H1 (cell line): ENCODE measurements at regions not wholly inside any gene's neighbourhood (a gene's known extent, or its start where the extent isn't known, plus 50 kb on each side); places are given as distances from the start of the nearest gene placed in this dataset.

ENCODE experiments used
- CTCF ChIA-PET: fragments of 300-600 bp; sonication (Branson Sonifier 250); formaldehyde crosslinking; loops from one replicate; lab custom pipeline; 2021; ENCODE audit not compliant: partially characterized antibody; lab: Charles Lee
- POLR2A ChIA-PET: fragments of 300-600 bp; sonication (Branson Sonifier 250); formaldehyde crosslinking; loops from one replicate; lab custom pipeline; 2021; ENCODE audit warnings: inconsistent platforms; ENCODE audit not compliant: partially characterized antibody; lab: Charles Lee
- DNase-seq, 2 experiments: peaks; one replicate each; pipeline versions ENCODE4 v3.0.0 to v3.0.0-alpha.2; 2010 to 2022; ENCODE audit warnings: low spot score in 2 of 2, low read depth in 1 of 2, mixed read lengths in 1 of 2
- FAIRE-seq: peaks from 2 replicates; lab custom pipeline; 2011; peaks lifted over from hg19 to GRCh38; lab: Jason Lieb, UNC
- H2AFZ ChIP-seq: 2 replicates; pipeline ENCODE4 v1.8.1; 2012; ENCODE audit warnings: low read length, inconsistent platforms
- H2AK5ac ChIP-seq: 2 replicates; pipeline ENCODE4 v1.6.1; 2013; ENCODE audit warnings: low read depth, low read length
- H2BK120ac ChIP-seq: replicated peaks from 2 replicates; pipeline ENCODE3; 2013; ENCODE audit warnings: low read depth, low read length, inconsistent platforms
- H2BK12ac ChIP-seq: 2 replicates; pipeline ENCODE4 v1.6.1; 2013; ENCODE audit warnings: low read depth, low read length
- H2BK15ac ChIP-seq: 2 replicates; pipeline ENCODE4 v1.6.1; 2013; ENCODE audit warnings: low read length
- H2BK20ac ChIP-seq: 2 replicates; pipeline ENCODE4 v1.6.1; 2013; ENCODE audit warnings: low read length
- H2BK5ac ChIP-seq: 2 replicates; pipeline ENCODE4 v1.6.1; 2013; ENCODE audit warnings: low read depth, low read length
- H3K14ac ChIP-seq: 2 replicates; pipeline ENCODE4 v1.6.1; 2013; ENCODE audit warnings: inconsistent platforms; ENCODE audit not compliant: insufficient read length
- H3K18ac ChIP-seq: 2 replicates; pipeline ENCODE4 v1.6.1; 2013; ENCODE audit warnings: low read length; ENCODE audit errors: extremely low read depth
- H3K23ac ChIP-seq: 2 replicates; pipeline ENCODE4 v1.6.1; 2013; ENCODE audit warnings: inconsistent platforms; ENCODE audit not compliant: insufficient read length
- H3K23me2 ChIP-seq: 2 replicates; pipeline ENCODE4 v1.6.1; 2013; ENCODE audit warnings: low read depth, low read length
- H3K27ac ChIP-seq: 2 replicates; pipeline ENCODE4 v1.6.1; 2011; ENCODE audit warnings: low read depth, low read length, inconsistent platforms
- H3K27me3 ChIP-seq, 4 experiments: replicated peaks in 1 of 4; 1 replicate in 1 of 4; 2 replicates in 3 of 4; pipeline versions ENCODE4 v1.6.1 to v1.8.1; 2011 to 2013; ENCODE audit warnings: low read length in 3 of 4, mild to moderate bottlenecking in 3 of 4, inconsistent platforms in 2 of 4, mixed read lengths in 2 of 4, moderate library complexity in 1 of 4; ENCODE audit not compliant: control insufficient read depth in 3 of 4, insufficient read depth in 3 of 4; ENCODE audit errors: extremely low read depth in 1 of 4
- H3K36me3 ChIP-seq, 4 experiments: 2 replicates each; pipeline versions ENCODE4 v1.6.1 to v1.8.1; 2011 to 2013; ENCODE audit warnings: mild to moderate bottlenecking in 4 of 4, low read length in 3 of 4, moderate library complexity in 2 of 4, control low read depth in 1 of 4, inconsistent platforms in 1 of 4; ENCODE audit not compliant: insufficient read depth in 4 of 4, control insufficient read depth in 2 of 4
- H3K4ac ChIP-seq: replicated peaks from 2 replicates; pipeline ENCODE3; 2013; ENCODE audit warnings: low read length, low read depth, mixed read lengths, inconsistent platforms; ENCODE audit not compliant: insufficient read length
- H3K4me1 ChIP-seq, 4 experiments: replicated peaks in 1 of 4; 1 replicate in 1 of 4; 2 replicates in 3 of 4; pipeline versions ENCODE4 v1.6.1 to v1.8.1; 2011 to 2013; ENCODE audit warnings: low read length in 3 of 4, inconsistent platforms in 2 of 4, mixed read lengths in 1 of 4; ENCODE audit not compliant: insufficient read depth in 4 of 4, control insufficient read depth in 3 of 4
- H3K4me2 ChIP-seq, 2 experiments: 2 replicates each; pipeline versions ENCODE4 v1.6.1 to v1.8.1; 2011 to 2013; ENCODE audit warnings: low read depth in 2 of 2, low read length in 2 of 2, control low read depth in 1 of 2, inconsistent platforms in 1 of 2, mild to moderate bottlenecking in 1 of 2; ENCODE audit not compliant: insufficient read depth in 1 of 2
- H3K4me3 ChIP-seq, 4 experiments: fragments of 200-600, 300-600 bp in 1 of 4; sonication (generic), shearing (Covaris generic), sonication (Bioruptor Twin) in 1 of 4; 2 replicates each; pipeline versions ENCODE4 v1.5.1 to v1.8.1; 2011 to 2016; ENCODE audit warnings: low read length in 4 of 4, low read depth in 3 of 4, control low read depth in 2 of 4, inconsistent platforms in 2 of 4, mild to moderate bottlenecking in 2 of 4, mixed read lengths in 1 of 4, moderate library complexity in 1 of 4; ENCODE audit not compliant: insufficient read depth in 2 of 4; ENCODE audit errors: extremely low read depth in 1 of 4
- H3K56ac ChIP-seq: replicated peaks from 2 replicates; pipeline ENCODE3; 2013; ENCODE audit warnings: low read depth, mild to moderate bottlenecking, mixed read lengths, low read length, inconsistent platforms; ENCODE audit not compliant: insufficient read length
- H3K79me1 ChIP-seq: 2 replicates; pipeline ENCODE4 v1.6.1; 2013; ENCODE audit warnings: low read depth, low read length, control low read depth
- H3K79me2 ChIP-seq, 2 experiments: 2 replicates each; pipeline versions ENCODE4 v1.6.1 to v1.8.1; 2012 to 2013; ENCODE audit warnings: low read length in 2 of 2, mild to moderate bottlenecking in 2 of 2, inconsistent platforms in 1 of 2; ENCODE audit not compliant: insufficient read depth in 2 of 2, control insufficient read depth in 1 of 2
- H3K9ac ChIP-seq, 4 experiments: replicated peaks in 1 of 4; 1 replicate in 1 of 4; 2 replicates in 3 of 4; pipeline versions ENCODE4 v1.6.1 to v1.8.1; 2011 to 2013; ENCODE audit warnings: low read depth in 3 of 4, low read length in 3 of 4, control low read depth in 2 of 4, mild to moderate bottlenecking in 2 of 4, moderate library complexity in 2 of 4, inconsistent platforms in 1 of 4; ENCODE audit errors: extremely low read depth in 1 of 4
- H3K9me3 ChIP-seq, 2 experiments: 2 replicates each; pipeline versions ENCODE4 v1.6.1 to v1.8.1; 2012 to 2013; ENCODE audit warnings: mild to moderate bottlenecking in 2 of 2, moderate library complexity in 2 of 2, control low read depth in 1 of 2, inconsistent platforms in 1 of 2, low read depth in 1 of 2, low read length in 1 of 2, mixed read lengths in 1 of 2; ENCODE audit not compliant: insufficient read depth in 2 of 2
- H4K20me1 ChIP-seq, 2 experiments: replicated peaks in 1 of 2; 2 replicates each; pipeline versions ENCODE3 to v1.8.1; 2011 to 2013; ENCODE audit warnings: inconsistent platforms in 2 of 2, low read length in 2 of 2, mild to moderate bottlenecking in 1 of 2; ENCODE audit not compliant: insufficient read depth in 2 of 2, control insufficient read depth in 1 of 2
- H4K5ac ChIP-seq: 2 replicates; pipeline ENCODE4 v1.6.1; 2013; ENCODE audit warnings: low read length, low read depth, mixed read lengths, inconsistent platforms; ENCODE audit not compliant: insufficient read length
- H4K8ac ChIP-seq: 2 replicates; pipeline ENCODE4 v1.8.0; 2013; ENCODE audit warnings: mild to moderate bottlenecking, moderate library complexity, low read length, inconsistent platforms; ENCODE audit not compliant: insufficient read depth; ENCODE audit errors: extremely low read depth
- H4K91ac ChIP-seq: replicated peaks from 2 replicates; pipeline ENCODE3; 2013; ENCODE audit warnings: low read length, mixed read lengths, inconsistent platforms; ENCODE audit not compliant: insufficient read length
- EP300 ChIP-seq, 2 experiments: IDR thresholded peaks; 1 replicate in 1 of 2; 2 replicates in 1 of 2; pipeline ENCODE4 v1.6.1; 2011 to 2012; ENCODE audit warnings: low read depth in 2 of 2, low read length in 2 of 2, mild to moderate bottlenecking in 2 of 2, borderline replicate concordance in 1 of 2, inconsistent platforms in 1 of 2, moderate library complexity in 1 of 2
- EZH2 ChIP-seq: fragments of 200-600 bp; sonication (generic); IDR thresholded peaks from 2 replicates; pipeline ENCODE4 v1.7.1; 2012; ENCODE audit warnings: low read depth, mild to moderate bottlenecking, moderate library complexity, low read length, inconsistent platforms; ENCODE audit not compliant: severe bottlenecking
- KDM4A ChIP-seq: IDR thresholded peaks from one replicate; pipeline ENCODE4 v1.7.1; 2012; ENCODE audit warnings: low read depth, mild to moderate bottlenecking, moderate library complexity, low read length, inconsistent platforms; ENCODE audit not compliant: severe bottlenecking
- RAD21 ChIP-seq, 2 experiments: IDR thresholded peaks in 1 of 2; conservative IDR thresholded peaks in 1 of 2; 2 replicates each; pipeline ENCODE4 v1.6.1; 2011; ENCODE audit warnings: low read depth in 2 of 2, low read length in 2 of 2, improper control_type of control experiment in 1 of 2, inconsistent platforms in 1 of 2, mild to moderate bottlenecking in 1 of 2, moderate library complexity in 1 of 2
- SIN3A ChIP-seq, 2 experiments: IDR thresholded peaks in 1 of 2; conservative IDR thresholded peaks in 1 of 2; 2 replicates each; pipeline ENCODE4 v1.6.1; 2011 to 2012; ENCODE audit warnings: low read length in 2 of 2, improper control_type of control experiment in 1 of 2, low read depth in 1 of 2, mild to moderate bottlenecking in 1 of 2
- SIRT6 ChIP-seq: IDR thresholded peaks from one replicate; pipeline ENCODE4 v1.7.1; 2012; ENCODE audit warnings: low read length, inconsistent platforms
- SP1 ChIP-seq: IDR thresholded peaks from 2 replicates; pipeline ENCODE4 v1.6.1; 2011; ENCODE audit warnings: low read depth, low read length
- SP4 ChIP-seq: IDR thresholded peaks from 2 replicates; pipeline ENCODE4 v1.6.1; 2012; ENCODE audit warnings: low read length, inconsistent platforms
- SRF ChIP-seq: IDR thresholded peaks from 2 replicates; pipeline ENCODE4 v1.6.1; 2011; ENCODE audit warnings: mild to moderate bottlenecking, low read depth, low read length, moderate library complexity
- WGBS, 2 experiments: shearing (Covaris generic) in 1 of 2; methylation state at CpG; one replicate each; pipeline versions ENCODE4 v1.1.6 to v1.1.7; 2013 to 2015; ENCODE audit warnings: low lambda C conversion rate in 2 of 2, mixed read lengths in 2 of 2, inconsistent platforms in 1 of 2, low coverage in 1 of 2, missing lambda C conversion rate in 1 of 2; ENCODE audit not compliant: insufficient replicate concordance in 2 of 2, insufficient coverage in 1 of 2, insufficient read length in 1 of 2; ENCODE audit errors: extremely low coverage in 1 of 2, missing lambda C conversion rate in 1 of 2; 5-methylcytosine and 5-hydroxymethylcytosine counted together
- TF ChIP-seq, protein P1 (sequence below): IDR thresholded peaks from 2 replicates; pipeline ENCODE4 v1.6.1; 2012; ENCODE audit warnings: low read length, inconsistent platforms

DNA sequence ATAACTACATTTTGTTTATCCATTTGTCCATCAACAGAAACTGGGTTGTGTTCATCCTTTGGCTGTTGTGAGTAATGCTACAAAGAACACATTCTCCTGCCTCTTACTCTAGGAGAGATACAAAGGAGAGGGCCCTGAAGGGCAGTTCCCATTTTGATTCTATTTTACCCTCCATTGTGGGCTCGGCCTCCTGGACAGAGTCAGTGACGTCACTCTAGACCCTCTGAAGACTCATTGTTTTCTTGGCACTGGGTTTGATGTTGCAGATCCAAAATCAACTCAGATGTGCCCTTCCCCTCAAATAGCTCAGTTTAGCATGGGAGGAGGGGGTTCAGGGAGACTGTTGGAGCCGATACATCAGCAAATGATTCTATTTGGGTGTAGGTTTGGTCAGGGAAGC is 280.9 kb downstream of the UTP18 start:
- Histone ChIP-seq H3K18ac (no peak overlapping the region), H4K8ac (no peak overlapping the region), H3K23ac (no peak overlapping the region), H4K91ac (no peak overlapping the region), H3K36me3 (no peaks in the 10 kb centered on the region), H2BK20ac (no peak overlapping the region), H3K79me1 (no peaks in the 10 kb centered on the region), H2BK120ac (no peak overlapping the region), H4K20me1 (no peaks in the 10 kb centered on the region), H4K5ac (no peak overlapping the region), H2BK5ac (no peak overlapping the region), H3K23me2 (no peaks in the 10 kb centered on the region), H2AFZ (peak overlapping the region; percentile 33; the same call in 1 of the 2 replicates), H3K27me3 (no peaks in the 10 kb centered on the region), H3K9ac (no peak overlapping the region), H3K4me3 (no peak overlapping the region), H3K4ac (no peak overlapping the region), H2AK5ac (no peak overlapping the region), H3K4me2 (no peak overlapping the region), H3K9me3 (no peaks in the 10 kb centered on the region), H3K27ac (no peak overlapping the region), H3K4me1 (no peaks in the 10 kb centered on the region), H2BK12ac (no peak overlapping the region), H3K79me2 (no peaks in the 10 kb centered on the region), H3K14ac (no peak overlapping the region), H2BK15ac (no peak overlapping the region), H3K56ac (no peak overlapping the region)
- FAIRE-seq (no peak), DNase-seq (no peak)
- POLR2A ChIA-PET: no interaction called here
- CTCF ChIA-PET: interaction anchor here (1.1 to 2.1 kb wide), 5 partner anchors 9 to 242 kb away, joined by 3 to 6 read pairs (median 5); no protein-coding TSS in a partner anchor
- 87% methylated on average over 3 of the region's 3 CpGs; no CpG with 5 or more reads in 1 of the 2 experiments for WGBS, 2 experiments
- no peak for TF ChIP-seq SIRT6
- TF ChIP-seq RAD21 (IDR thresholded peaks at IDR 0.05 in 1 of 2, conservative IDR thresholded peaks at IDR 0.05 in 1 of 2; ENCODE audit: low read depth in 2 of 2, low read length in 2 of 2): no peak
- TF ChIP-seq KDM4A: no peak
- no peak for TF ChIP-seq EZH2
- no peak for TF ChIP-seq SP1
- no peak for TF ChIP-seq SIN3A (conservative IDR thresholded peaks at IDR 0.05 in 1 of 2, IDR thresholded peaks at IDR 0.05 in 1 of 2; ENCODE audit: low read depth in 1 of 2, low read length in 2 of 2)
- TF ChIP-seq, protein P1, sequence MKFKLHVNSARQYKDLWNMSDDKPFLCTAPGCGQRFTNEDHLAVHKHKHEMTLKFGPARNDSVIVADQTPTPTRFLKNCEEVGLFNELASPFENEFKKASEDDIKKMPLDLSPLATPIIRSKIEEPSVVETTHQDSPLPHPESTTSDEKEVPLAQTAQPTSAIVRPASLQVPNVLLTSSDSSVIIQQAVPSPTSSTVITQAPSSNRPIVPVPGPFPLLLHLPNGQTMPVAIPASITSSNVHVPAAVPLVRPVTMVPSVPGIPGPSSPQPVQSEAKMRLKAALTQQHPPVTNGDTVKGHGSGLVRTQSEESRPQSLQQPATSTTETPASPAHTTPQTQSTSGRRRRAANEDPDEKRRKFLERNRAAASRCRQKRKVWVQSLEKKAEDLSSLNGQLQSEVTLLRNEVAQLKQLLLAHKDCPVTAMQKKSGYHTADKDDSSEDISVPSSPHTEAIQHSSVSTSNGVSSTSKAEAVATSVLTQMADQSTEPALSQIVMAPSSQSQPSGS: no peak
- no peak for TF ChIP-seq EP300 (IDR thresholded peaks at IDR 0.05; ENCODE audit: borderline replicate concordance in 1 of 2, low read depth in 2 of 2, low read length in 2 of 2)
- TF ChIP-seq SRF: no peak
- no peak for TF ChIP-seq SP4
